Tibial nerve (tissue), 3 donors: ENCODE measurements at regions not wholly inside any gene's neighbourhood (a gene's known extent, or its start where the extent isn't known, plus 50 kb on each side); places are given as distances from the start of the nearest gene placed in this dataset.

Experiments
- POLR2A ChIP-seq, 2 donors: fragments of 450-650 bp; IDR thresholded peaks; one replicate each; pipeline ENCODE4 v1.6.1; 2017; ENCODE audit warnings: antibody characterized with exemption in 2 of 2, mild to moderate bottlenecking in 2 of 2, moderate library complexity in 2 of 2
- TF ChIP-seq, protein P1 (sequence below), 5 experiments: fragments of 200-600 bp in 3 of 5; fragments of 450-650 bp in 2 of 5; sonication (generic) in 3 of 5; IDR thresholded peaks; one replicate each; pipeline ENCODE4 v1.5.1; 2016 to 2019; ENCODE audit warnings: antibody characterized with exemption in 5 of 5, mild to moderate bottlenecking in 3 of 5, moderate library complexity in 2 of 5

DNA sequence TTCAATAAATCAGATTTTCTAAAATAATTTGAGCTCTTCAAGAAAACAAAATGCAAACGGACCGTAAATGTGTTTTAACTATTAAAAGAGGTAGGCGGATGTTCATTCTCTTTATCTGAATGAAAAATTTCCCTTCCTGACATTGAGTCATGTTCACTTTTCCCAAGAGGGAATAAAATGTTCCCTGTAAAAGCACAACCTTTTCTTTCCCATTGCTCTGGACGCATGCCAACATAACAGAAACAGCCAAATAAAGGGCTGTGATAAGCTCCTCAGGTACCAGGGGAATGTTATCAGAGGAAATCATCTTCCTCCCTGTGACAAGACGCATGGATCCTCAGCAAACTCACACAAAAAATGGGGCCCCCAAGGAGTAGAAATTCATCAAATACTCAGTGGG, 251.8 kb downstream of the MTERF1 start:
- no peak for TF ChIP-seq POLR2A (IDR thresholded peaks at IDR 0.05)
- TF ChIP-seq, protein P1, sequence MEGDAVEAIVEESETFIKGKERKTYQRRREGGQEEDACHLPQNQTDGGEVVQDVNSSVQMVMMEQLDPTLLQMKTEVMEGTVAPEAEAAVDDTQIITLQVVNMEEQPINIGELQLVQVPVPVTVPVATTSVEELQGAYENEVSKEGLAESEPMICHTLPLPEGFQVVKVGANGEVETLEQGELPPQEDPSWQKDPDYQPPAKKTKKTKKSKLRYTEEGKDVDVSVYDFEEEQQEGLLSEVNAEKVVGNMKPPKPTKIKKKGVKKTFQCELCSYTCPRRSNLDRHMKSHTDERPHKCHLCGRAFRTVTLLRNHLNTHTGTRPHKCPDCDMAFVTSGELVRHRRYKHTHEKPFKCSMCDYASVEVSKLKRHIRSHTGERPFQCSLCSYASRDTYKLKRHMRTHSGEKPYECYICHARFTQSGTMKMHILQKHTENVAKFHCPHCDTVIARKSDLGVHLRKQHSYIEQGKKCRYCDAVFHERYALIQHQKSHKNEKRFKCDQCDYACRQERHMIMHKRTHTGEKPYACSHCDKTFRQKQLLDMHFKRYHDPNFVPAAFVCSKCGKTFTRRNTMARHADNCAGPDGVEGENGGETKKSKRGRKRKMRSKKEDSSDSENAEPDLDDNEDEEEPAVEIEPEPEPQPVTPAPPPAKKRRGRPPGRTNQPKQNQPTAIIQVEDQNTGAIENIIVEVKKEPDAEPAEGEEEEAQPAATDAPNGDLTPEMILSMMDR (IDR thresholded peaks at IDR 0.05): no peak
